IMR-90 (cell line): ENCODE measurements at regions not wholly inside any gene's neighbourhood (a gene's known extent, or its start where the extent isn't known, plus 50 kb on each side); places are given as distances from the start of the nearest gene placed in this dataset.

Source experiments
- CHD1 ChIP-seq: IDR thresholded peaks from 2 replicates; pipeline ENCODE4 v1.6.1; 2012; ENCODE audit warnings: low read depth, low read length, improper control_type of control experiment
- MXI1 ChIP-seq: IDR thresholded peaks from 2 replicates; pipeline ENCODE4 v1.6.1; 2012; ENCODE audit warnings: low read depth, mild to moderate bottlenecking, low read length, moderate library complexity, borderline replicate concordance
- POLR2A ChIP-seq: IDR thresholded peaks from 2 replicates; pipeline ENCODE4 v1.6.1; 2012; ENCODE audit warnings: mild to moderate bottlenecking, low read depth, low read length
- RAD21 ChIP-seq: IDR thresholded peaks from 2 replicates; pipeline ENCODE4 v1.6.1; 2012; ENCODE audit warnings: low read length, improper control_type of control experiment
- RFX5 ChIP-seq: IDR thresholded peaks from 2 replicates; pipeline ENCODE4 v1.8.0; 2012; ENCODE audit warnings: low read depth, mild to moderate bottlenecking, low read length, moderate library complexity
- SMC3 ChIP-seq: fragments of 150-350 bp; IDR thresholded peaks from 2 replicates; pipeline ENCODE4 v1.6.1; 2016; ENCODE audit warnings: low read depth, mild to moderate bottlenecking, antibody characterized with exemption, low read length, moderate library complexity

DNA sequence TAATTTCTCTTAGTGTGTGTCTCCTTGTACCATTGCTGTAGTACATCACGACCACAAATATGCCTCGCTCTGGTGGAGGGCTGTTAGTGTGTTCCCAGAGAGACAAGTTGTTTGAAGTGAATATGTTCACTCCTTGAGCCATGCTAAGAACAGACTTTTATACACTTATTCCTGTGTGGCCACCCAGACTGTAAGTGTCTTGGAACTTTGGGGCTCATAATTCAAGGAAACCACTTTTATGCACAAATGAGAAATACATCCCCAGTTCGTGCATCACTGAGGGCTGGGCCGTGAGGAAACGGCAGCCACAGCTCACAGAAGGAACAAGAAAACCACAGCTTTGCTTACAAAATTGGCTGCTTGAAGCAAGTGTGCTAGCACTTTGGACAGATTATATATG, 362.2 kb upstream of the DDHD1 start:
- TF ChIP-seq MXI1 (no peak), RFX5 (no peak), SMC3 (no peak), RAD21 (no peak), POLR2A (no peak), CHD1 (no peak)
